WERI-Rb-1 (cell line): ENCODE measurements at regions not wholly inside any gene's neighbourhood (a gene's known extent, or its start where the extent isn't known, plus 50 kb on each side); places are given as distances from the start of the nearest gene placed in this dataset.
A peak's percentile ranks its signal among the peaks of the same experiment; 100 is the strongest.

Experiments used
- DNase-seq: peaks from one replicate; pipeline ENCODE4 v3.0.0-alpha.2; 2020
- H3K27ac ChIP-seq: fragments of 250-450 bp; sonication (Bioruptor Pico); 2 replicates; pipeline ENCODE4 v1.5.1; 2020; ENCODE audit warnings: mild to moderate bottlenecking, moderate library complexity
- H3K27me3 ChIP-seq: fragments of 250-450 bp; sonication (Bioruptor Pico); 2 replicates; pipeline ENCODE4 v1.5.1; 2021; ENCODE audit warnings: mild to moderate bottlenecking, low read depth, moderate library complexity; ENCODE audit not compliant: insufficient read depth, severe bottlenecking
- H3K36me3 ChIP-seq: fragments of 250-450 bp; sonication (Bioruptor Pico); 2 replicates; pipeline ENCODE4 v1.5.1; 2020; ENCODE audit warnings: mild to moderate bottlenecking, moderate library complexity
- H3K4me3 ChIP-seq: 2 replicates; pipeline ENCODE4 v1.5.1; 2011; ENCODE audit warnings: low read depth, mild to moderate bottlenecking, control low read depth, low read length
- H3K9me3 ChIP-seq: fragments of 250-450 bp; sonication (Bioruptor Pico); 2 replicates; pipeline ENCODE4 v1.5.1; 2021; ENCODE audit warnings: mild to moderate bottlenecking, moderate library complexity; ENCODE audit not compliant: severe bottlenecking
- CTCF ChIP-seq: IDR thresholded peaks from 2 replicates; pipeline ENCODE4 v1.5.1; 2011; ENCODE audit warnings: low read depth, mild to moderate bottlenecking, control low read depth, inconsistent platforms, low read length

DNA sequence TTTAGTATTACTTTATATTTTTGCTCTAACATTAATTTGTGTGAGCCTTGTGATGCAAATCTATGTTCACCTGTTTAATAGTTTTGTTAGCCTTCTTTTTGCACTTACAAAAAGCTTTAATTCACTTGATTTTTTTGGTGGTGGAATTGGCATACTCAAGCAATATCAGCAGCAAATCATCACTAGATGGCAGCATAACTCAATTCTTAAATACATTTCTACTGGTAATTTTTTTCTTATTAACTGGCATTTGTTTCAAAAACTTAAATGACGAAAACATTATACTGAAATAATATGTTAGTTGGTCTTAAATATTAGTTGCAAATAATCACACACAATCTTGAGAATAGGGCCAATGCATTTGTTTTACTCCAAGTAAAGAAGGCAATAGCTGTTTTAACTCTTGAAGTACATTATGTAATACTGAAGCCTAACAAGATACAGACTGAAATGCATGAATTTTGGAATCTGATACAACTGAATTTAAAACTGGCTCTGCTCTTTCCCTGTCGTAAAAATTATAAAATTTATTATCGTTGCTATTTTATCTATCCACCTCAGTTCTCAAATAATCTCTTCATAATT lies 151.5 kb downstream of the ATXN7L3B start:
- H3K27ac ChIP-seq = no peak overlapping the region
- peak; percentile 30; the same call in 1 of the 2 replicates for TF ChIP-seq CTCF
- H3K9me3 ChIP-seq = no peaks in the 10 kb centered on the region
- H3K27me3 ChIP-seq = no peaks in the 10 kb centered on the region
- H3K36me3 ChIP-seq = no peaks in the 10 kb centered on the region
- H3K4me3 ChIP-seq = no peak overlapping the region
- no peak for DNase-seq

DNA sequence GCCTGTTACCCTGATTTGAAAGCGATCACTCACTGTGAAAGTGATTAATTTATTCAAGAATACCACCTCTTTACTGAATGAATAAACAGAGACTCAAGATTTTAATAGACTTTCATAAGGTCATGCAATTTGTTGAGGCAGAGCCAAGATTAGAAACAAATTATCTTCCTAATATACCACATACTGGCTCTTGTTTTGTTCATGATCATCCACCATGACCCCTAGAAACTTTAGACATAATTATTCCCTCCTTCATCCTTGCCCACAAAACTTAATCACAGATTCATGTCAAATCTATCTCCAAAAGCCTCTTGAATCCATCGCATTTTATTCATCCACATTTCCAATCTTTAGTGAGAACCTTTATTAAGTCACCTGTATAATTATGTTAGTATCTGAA lies 152.3 kb downstream of the ATXN7L3B start:
- H3K27ac ChIP-seq = no peak overlapping the region
- H3K9me3 ChIP-seq = no peaks in the 10 kb centered on the region
- no peaks in the 10 kb centered on the region for H3K27me3 ChIP-seq
- DNase-seq = no peak
- no peak for TF ChIP-seq CTCF
- H3K36me3 ChIP-seq = no peaks in the 10 kb centered on the region
- no peak overlapping the region for H3K4me3 ChIP-seq

DNA sequence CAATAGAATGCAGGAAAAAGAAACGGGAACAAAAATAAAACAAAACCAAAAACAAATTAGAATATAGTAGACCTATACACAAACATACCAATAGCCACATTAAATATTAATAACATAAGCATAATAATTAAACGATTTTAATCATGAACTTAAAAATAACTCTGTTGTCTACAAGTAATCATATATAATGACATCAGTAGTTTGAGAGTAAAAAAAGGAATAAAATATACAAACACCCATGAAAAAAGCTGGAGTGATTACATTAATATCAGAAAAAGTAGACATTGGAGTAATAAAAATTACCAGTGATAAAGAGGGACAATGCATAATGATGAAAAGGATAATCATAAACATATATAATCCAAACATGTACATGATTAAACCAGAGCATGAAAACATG lies 181.8 kb downstream of the ATXN7L3B start:
- Histone ChIP-seq H3K9me3 (no peaks in the 10 kb centered on the region), H3K27ac (no peak overlapping the region), H3K27me3 (no peaks in the 10 kb centered on the region), H3K36me3 (no peaks in the 10 kb centered on the region), H3K4me3 (no peak overlapping the region)
- DNase-seq = no peak
- TF ChIP-seq CTCF = no peak

DNA sequence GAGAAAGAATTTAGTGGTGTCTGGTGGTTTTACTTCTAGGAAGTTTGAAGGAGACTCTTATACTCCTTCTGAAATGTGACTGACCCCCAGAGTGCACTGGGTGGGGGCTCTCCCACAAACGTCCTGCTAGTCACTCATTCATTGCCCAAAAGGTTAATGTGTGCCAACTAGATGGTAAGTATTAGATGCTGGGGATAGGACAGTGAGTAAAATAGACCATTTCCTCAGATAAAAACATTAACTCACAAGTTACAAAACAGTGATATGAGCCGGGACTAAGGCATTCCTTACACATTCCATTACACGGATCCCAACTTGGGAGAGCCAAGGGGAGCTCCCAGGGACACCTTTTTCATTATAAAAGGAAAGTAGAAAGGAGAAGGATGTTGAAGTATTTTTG lies 185.1 kb downstream of the ATXN7L3B start:
- H3K9me3 ChIP-seq = no peaks in the 10 kb centered on the region
- no peak overlapping the region for H3K27ac ChIP-seq
- no peaks in the 10 kb centered on the region for H3K27me3 ChIP-seq
- H3K36me3 ChIP-seq = no peaks in the 10 kb centered on the region
- no peak overlapping the region for H3K4me3 ChIP-seq
- no peak for DNase-seq
- TF ChIP-seq CTCF = no peak

DNA sequence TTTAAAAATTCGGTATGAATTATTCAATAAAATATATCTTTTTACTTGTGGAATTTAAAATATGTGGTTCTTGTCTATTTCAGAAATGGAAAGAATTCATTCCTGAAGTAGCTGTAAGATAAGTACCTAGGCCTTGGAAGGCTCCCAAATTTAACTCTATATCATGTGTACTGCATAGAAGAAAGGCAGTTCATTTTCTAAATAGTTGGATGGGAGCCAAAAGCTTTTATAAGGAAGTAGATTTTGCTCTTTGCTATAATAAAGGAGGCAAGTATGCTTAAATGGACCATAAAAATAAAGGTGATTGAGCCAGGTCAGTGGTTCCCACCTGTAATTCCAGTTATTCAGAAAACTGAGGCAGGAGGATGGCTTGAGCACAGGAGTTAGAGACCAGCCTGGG lies 187.5 kb downstream of the ATXN7L3B start:
- Histone ChIP-seq H3K9me3 (no peaks in the 10 kb centered on the region), H3K4me3 (no peak overlapping the region), H3K27me3 (no peaks in the 10 kb centered on the region), H3K36me3 (no peaks in the 10 kb centered on the region), H3K27ac (no peak overlapping the region)
- TF ChIP-seq CTCF = no peak
- no peak for DNase-seq

DNA sequence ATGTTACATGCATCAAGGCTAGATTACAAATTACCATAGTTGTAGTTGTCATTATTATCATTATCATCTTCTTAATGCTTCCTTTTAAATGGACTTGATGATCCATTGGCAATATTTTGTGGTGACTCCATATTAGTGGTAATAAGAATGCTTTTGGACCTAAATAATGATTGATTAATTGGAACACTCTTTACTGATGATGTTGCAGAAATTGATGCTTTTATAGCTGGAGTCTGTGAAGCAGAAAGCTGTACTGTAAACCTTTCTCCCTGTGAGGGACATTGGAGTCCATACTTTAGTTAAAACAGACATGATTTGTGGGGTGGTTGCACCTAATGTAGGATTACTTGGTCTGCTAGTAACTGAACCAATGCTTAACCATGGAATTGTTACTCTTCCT lies 190.4 kb downstream of the ATXN7L3B start:
- H3K27me3 ChIP-seq = no peaks in the 10 kb centered on the region
- no peaks in the 10 kb centered on the region for H3K9me3 ChIP-seq
- no peak for TF ChIP-seq CTCF
- H3K27ac ChIP-seq = no peak overlapping the region
- H3K36me3 ChIP-seq = no peaks in the 10 kb centered on the region
- H3K4me3 ChIP-seq = no peak overlapping the region
- DNase-seq = no peak
